ENCODE measurements at regions not wholly inside any gene's neighbourhood (a gene's known extent, or its start where the extent isn't known, plus 50 kb on each side); places are given as distances from the start of the nearest gene placed in this dataset.

GRCh38 chr10:78342827-78343653, 309.4 kb downstream of the RPS24 start:
- DNase-seq (ENCODE audit: low spot score): peak; percentile 44

GRCh38 chr10:78344257-78344656, 310.6 kb downstream of the RPS24 start:
- DNase-seq (ENCODE audit: low spot score): peak; percentile 20

DNA sequence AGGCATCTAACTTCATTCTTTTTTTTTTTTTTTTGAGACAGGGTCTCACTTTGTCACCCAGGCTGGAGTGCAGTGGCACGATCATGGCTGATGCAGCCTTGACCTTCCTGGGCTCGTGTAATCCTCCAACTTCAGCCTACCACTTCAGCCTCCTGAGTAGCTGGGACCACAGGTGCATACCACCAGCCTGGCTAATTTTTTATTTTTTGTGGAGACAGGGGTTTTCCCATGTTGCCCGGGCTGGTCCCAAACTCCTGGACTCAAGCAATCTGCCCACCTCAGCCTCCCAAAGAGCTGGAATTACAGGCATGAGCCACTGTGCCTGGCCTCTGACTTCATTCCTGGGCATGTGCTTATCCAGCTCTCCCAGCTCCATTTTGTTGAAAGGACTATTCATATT, 311.9 kb downstream of the RPS24 start:
- peak; percentile 14 for DNase-seq (ENCODE audit: low spot score)

DNA sequence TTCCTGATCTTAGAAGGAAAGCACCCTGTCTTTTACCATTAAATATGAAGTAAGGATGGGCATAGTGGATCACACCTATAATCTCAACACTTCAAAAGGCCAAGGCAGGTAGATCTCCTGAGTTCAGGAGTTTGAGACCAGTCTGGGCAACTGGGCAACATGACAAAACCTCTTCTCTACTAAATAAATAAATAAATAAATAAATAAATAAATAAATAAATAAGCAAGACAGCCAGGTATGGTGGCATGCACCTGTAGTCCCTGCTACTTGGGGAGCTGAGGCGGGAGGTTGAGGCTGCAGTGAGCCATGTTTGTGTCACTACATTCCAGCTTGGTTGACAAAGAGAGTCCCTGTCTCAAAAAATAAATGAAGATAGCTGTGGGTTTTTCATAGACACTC, 313.1 kb downstream of the RPS24 start:
- no peak for DNase-seq (ENCODE audit: low spot score)

DNA sequence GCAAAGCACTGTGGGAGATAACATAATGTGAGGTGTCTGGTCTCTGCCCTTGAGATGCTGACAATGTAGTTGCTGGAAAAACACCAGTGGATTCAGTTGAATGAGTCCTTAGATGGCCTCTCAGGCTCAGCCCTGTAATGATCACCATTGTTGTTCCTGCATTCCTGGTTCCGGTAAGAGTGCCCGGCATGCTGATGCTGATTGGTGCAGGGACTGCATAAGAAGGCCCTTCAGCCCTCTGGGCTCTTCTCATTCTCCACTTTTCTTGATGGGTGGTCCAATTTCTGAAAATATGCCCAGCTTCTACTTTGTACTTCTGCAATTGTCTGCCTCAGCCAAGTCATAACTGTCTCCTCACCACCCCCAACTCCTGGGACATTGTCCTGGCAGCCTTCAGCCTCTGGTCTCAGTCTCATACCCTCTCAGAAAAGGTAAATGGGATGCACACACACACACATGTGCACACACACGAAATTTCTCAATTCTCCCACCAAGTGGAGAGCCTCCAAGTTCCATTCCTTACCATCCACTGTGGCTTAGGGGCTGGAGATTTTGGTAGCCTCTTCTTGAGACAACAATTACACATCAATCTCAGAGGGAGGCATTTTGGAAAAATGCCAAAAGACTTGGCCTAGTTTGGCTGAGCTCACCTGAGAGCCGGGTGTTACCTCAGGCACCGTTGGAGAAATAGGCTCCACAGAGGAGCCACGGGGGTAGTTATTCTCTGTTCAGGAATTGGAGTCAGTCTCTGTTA, 314.9 kb downstream of the RPS24 start:
- DNase-seq (ENCODE audit: low spot score): no peak

GRCh38 chr10:78349165-78349516, 315.5 kb downstream of the RPS24 start:
- DNase-seq (ENCODE audit: low spot score): peak; percentile 46

GRCh38 chr10:78349911-78350663, 316.4 kb downstream of the RPS24 start:
- DNase-seq (ENCODE audit: low spot score): peak; percentile 26

GRCh38 chr10:78351283-78351682, 317.6 kb downstream of the RPS24 start:
- DNase-seq (ENCODE audit: low spot score): no peak

DNA sequence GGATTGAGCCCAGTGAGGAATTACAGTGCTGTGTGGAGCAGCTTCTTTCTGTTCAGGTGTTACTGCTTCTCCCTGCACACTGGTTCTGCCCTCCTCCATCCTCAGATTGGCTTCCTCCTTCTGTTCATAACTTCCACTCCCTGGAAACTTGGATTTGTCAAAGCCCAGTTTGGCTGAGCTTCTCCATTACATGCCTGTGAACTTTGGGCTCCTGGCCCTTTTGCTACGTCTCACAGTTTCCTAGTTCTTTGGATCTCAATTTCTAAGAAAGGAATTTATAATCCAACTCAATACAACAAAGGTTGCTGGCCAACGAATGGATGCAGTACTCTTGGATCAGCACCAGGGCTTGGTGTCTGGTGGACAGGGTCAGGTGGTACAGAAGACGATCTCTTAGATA, 318.1 kb downstream of the RPS24 start:
- no peak for DNase-seq (ENCODE audit: low spot score)

DNA sequence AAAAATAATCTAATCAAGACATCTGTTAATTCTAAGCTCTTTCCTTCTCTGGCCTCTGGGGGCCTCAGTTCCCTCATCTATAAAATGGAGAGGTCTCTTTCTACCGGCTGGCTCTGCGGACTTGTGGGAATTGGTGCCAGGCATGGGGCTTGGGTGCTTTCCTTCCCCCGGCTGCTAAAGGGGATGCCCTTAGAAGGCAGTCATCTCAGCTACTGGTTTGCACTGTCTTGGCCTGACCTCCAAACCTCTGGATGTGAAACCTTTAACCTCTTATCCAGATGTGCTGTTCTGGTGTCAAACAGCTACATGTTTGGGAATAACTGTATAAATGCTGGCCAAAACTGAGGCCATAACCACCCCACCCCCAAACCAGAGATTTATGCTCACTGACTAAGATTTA, 320.0 kb downstream of the RPS24 start:
- DNase-seq (ENCODE audit: low spot score): no peak

DNA sequence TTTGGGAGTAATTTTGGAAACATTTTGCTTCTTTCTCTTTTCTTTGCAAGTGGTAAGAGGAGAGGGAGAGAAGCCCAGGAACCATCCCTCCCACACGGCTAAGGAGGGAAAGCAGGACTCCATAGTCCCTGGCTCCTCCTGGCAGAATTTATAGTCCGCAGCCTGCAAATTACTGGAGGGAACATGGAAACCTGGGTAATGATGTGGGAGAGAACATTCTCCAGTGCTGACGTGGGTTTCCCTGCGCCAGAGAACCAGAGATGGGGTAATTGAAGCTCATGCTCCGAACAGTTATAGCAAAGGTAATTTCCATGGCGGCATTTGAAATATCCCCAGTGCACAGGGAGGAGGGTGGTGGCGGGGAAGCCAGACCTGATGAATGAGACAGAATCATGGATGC, 320.4 kb downstream of the RPS24 start:
- no peak for DNase-seq (ENCODE audit: low spot score)

DNA sequence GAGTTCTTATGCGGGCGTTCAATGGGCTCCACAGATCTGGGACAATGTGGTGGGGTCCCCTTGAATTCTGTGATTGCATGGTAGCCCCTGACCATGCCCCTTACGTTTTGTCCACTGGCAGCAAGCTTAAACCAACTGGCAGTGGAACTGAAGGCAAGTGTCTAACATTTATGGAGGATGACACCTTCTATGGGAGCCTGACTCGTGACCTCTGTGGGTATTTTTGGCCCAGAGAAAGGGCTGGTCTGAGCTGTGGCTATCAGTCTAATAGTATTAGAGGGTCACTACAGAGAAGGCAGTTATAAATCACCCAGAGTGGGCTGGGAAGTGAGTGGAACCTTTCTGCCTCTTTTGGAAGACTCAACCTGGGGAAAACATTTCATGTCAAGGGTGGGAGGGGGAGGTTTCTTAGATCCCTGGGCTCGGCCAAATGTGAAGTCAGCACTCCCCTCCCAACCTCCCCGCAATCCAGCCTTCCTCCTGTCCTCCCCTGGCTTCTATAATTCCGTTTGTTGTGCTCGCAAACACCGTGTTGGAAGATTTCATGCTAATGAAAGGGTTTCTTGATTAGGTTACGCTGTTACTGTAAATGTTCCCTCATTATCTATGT, 322.7 kb downstream of the RPS24 start:
- no peak for DNase-seq (ENCODE audit: low spot score)

- no peak for DNase-seq (ENCODE audit: low spot score)
Measured at GRCh38 chr10:78357141-78358063, 323.7 kb downstream of the RPS24 start.

GRCh38 chr10:78358351-78358750, 324.7 kb downstream of the RPS24 start:
- DNase-seq (ENCODE audit: low spot score): no peak

DNA sequence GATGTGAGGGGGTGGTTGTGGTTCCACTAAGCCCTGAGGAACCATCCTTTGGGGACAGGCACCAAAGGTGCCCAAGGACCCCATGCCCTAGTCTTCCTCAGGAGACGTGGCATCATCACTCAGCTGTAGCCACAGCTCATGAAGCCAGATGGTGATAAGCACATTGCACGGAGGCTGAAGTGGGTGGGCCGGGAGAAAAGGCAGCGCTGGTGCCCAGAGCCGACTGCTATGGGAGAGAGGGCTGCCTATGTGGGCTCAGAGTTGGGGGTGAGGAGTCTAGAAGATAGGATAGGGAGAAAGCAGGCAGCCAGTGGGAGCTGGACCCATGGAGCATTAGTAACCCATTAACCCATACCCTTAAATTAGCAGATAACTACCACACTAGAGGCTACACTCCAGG, 325.3 kb downstream of the RPS24 start:
- DNase-seq (ENCODE audit: low spot score): no peak

- DNase-seq (ENCODE audit: low spot score): no peak
Measured at GRCh38 chr10:78359640-78360091, 326.0 kb downstream of the RPS24 start.

- DNase-seq (ENCODE audit: low spot score): no peak
Measured at GRCh38 chr10:78360284-78360683, 326.6 kb downstream of the RPS24 start.

GRCh38 chr10:78361031-78361430, 327.4 kb downstream of the RPS24 start:
- DNase-seq (ENCODE audit: low spot score): no peak

GRCh38 chr10:78362406-78363022, 328.9 kb downstream of the RPS24 start:
- no peak for DNase-seq (ENCODE audit: low spot score)

DNA sequence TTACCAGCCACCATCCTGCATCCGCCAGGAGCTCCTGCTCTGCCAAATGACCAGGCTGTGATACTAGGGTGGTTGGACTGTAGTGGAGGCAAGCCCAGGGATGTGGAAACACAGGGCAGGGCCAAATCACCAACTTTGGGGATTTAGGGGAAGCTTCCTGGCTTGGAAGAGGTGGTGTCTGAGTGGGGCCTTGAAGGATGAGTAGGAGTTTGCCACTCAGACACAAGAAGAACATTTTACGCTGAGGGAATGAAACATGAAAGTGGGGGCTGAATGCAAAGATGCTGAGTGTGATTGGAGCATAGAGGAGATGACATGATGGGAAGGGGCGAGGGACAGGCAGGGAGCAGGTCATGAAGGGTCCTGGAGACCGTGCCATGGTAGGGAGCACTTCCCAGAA, 329.5 kb downstream of the RPS24 start:
- no peak for DNase-seq (ENCODE audit: low spot score)

DNA sequence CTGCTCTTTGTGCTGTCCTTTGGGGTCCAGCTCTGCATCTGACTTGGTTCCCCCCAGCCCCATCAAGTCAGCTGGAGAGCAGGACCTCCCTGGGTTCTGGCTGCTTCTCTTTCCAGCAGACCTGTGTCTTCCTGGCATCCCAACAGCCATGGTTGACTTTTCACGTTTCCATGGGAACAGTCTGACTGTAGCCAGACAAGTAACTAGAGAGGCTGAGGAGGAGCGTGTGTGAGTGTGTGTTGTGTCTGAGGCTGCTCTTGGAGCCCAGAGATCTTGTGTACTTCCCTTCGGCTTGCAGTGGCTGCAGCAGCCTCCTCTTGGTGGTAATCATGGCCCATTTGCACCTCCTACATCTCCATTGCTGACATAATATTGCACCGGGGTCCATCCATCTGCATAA, 332.0 kb downstream of the RPS24 start:
- no peak for DNase-seq (ENCODE audit: low spot score)
